ENCODE measurements at regions not wholly inside any gene's neighbourhood (a gene's known extent, or its start where the extent isn't known, plus 50 kb on each side); places are given as distances from the start of the nearest gene placed in this dataset.
A peak's percentile ranks its signal among the peaks of the same experiment; 100 is the strongest.

- Histone ChIP-seq H3K27me3 (ENCODE audit: low read depth) (no peaks in the 10 kb centered on the region), H3K27ac (no peak overlapping the region), H3K4me3 (no peak overlapping the region), H3K4me1 (no peaks in the 10 kb centered on the region), H3K36me3 (no peaks in the 10 kb centered on the region), H3K9me3 (no peaks in the 10 kb centered on the region)
- intact Hi-C loops (cut with DNase I) = no loop called here
- TF ChIP-seq CTCF (IDR thresholded peaks at IDR 0.05) = no peak
- DNase-seq (no peak), ATAC-seq (no peak)
Measured at GRCh38 chr12:92582893-92583292, 119.9 kb upstream of the PLEKHG7 start.

GRCh38 chr12:92582475-92582874 lies 120.3 kb upstream of the PLEKHG7 start:
- Histone ChIP-seq H3K4me3 (no peak overlapping the region), H3K36me3 (no peaks in the 10 kb centered on the region), H3K4me1 (no peaks in the 10 kb centered on the region), H3K27me3 (ENCODE audit: low read depth) (no peaks in the 10 kb centered on the region), H3K27ac (no peak overlapping the region), H3K9me3 (no peaks in the 10 kb centered on the region)
- intact Hi-C loops (cut with DNase I) = no loop called here
- no peak for ATAC-seq
- TF ChIP-seq CTCF (IDR thresholded peaks at IDR 0.05) = no peak
- no peak for DNase-seq

GRCh38 chr12:92581604-92582003 lies 121.2 kb upstream of the PLEKHG7 start:
- DNase-seq (no peak), ATAC-seq (no peak)
- H3K27me3 ChIP-seq (ENCODE audit: low read depth) = no peaks in the 10 kb centered on the region
- no peak for TF ChIP-seq CTCF (IDR thresholded peaks at IDR 0.05)
- no peak overlapping the region for H3K27ac ChIP-seq
- no peaks in the 10 kb centered on the region for H3K9me3 ChIP-seq
- H3K4me3 ChIP-seq = no peak overlapping the region
- H3K4me1 ChIP-seq = no peaks in the 10 kb centered on the region
- H3K36me3 ChIP-seq = no peaks in the 10 kb centered on the region
- intact Hi-C loops (cut with DNase I) = no loop called here

- no peak for TF ChIP-seq CTCF (IDR thresholded peaks at IDR 0.05)
- Histone ChIP-seq H3K27ac (peak overlapping the region; percentile 7), H3K9me3 (no peaks in the 10 kb centered on the region), H3K36me3 (no peaks in the 10 kb centered on the region), H3K27me3 (ENCODE audit: low read depth) (no peaks in the 10 kb centered on the region), H3K4me3 (no peak overlapping the region), H3K4me1 (peaks cover 8% of the 10 kb centered on the region)
- ATAC-seq (peak; percentile 71 to 76), DNase-seq (peak; percentile 49)
- intact Hi-C loops (cut with DNase I) = no loop called here
Measured at GRCh38 chr12:92574911-92575570, 127.7 kb upstream of the PLEKHG7 start.

- peak; percentile 38 to 56 for ATAC-seq
- Histone ChIP-seq H3K4me3 (no peak overlapping the region), H3K27ac (no peak overlapping the region), H3K4me1 (peaks cover 10% of the 10 kb centered on the region), H3K36me3 (no peaks in the 10 kb centered on the region), H3K9me3 (no peaks in the 10 kb centered on the region), H3K27me3 (ENCODE audit: low read depth) (no peaks in the 10 kb centered on the region)
- intact Hi-C loops (cut with DNase I) = no loop called here
- no peak for DNase-seq
- no peak for TF ChIP-seq CTCF (IDR thresholded peaks at IDR 0.05)
Measured at GRCh38 chr12:92574051-92574783, 128.6 kb upstream of the PLEKHG7 start.

All from lower lobe of right lung (tissue), 2 donors.